GM18499 (cell line): ENCODE measurements at regions not wholly inside any gene's neighbourhood (a gene's known extent, or its start where the extent isn't known, plus 50 kb on each side); places are given as distances from the start of the nearest gene placed in this dataset.

ENCODE experiments used
- ATAC-seq: cut with Tn5 transposase; IDR thresholded peaks from one replicate; pipeline ENCODE4 v1.9.1; 2021; ENCODE audit warnings: moderate number of reproducible peaks; ENCODE audit not compliant: insufficient read depth, unreplicated experiment

- no peak for ATAC-seq
Measured at GRCh38 chr6:150535151-150535804, 64.4 kb upstream of the PLEKHG1 start.

DNA sequence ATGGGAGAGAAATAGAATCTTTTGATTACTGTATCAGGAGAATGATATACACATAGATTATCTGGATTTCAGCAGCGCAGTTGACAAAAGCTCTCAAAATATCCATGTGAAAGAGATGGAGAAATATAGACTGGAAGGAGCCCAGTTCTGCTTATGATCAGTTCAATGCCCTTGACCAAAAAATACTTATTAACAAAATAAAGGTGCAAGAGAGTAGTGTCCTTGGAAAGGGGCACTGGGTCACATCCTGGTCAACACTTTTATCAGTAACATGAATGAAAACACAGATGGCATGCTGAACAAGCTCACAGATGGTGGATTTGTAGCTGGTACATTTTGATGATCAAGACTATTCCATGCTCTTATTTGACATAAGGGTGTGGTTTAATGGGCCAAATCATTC is 63.9 kb upstream of the PLEKHG1 start:
- no peak for ATAC-seq

GRCh38 chr6:150536835-150537234 is 62.9 kb upstream of the PLEKHG1 start:
- ATAC-seq = no peak

GRCh38 chr6:150537491-150537890 is 62.2 kb upstream of the PLEKHG1 start:
- no peak for ATAC-seq

- no peak for ATAC-seq
Measured at GRCh38 chr6:150537893-150538292, 61.8 kb upstream of the PLEKHG1 start.

DNA sequence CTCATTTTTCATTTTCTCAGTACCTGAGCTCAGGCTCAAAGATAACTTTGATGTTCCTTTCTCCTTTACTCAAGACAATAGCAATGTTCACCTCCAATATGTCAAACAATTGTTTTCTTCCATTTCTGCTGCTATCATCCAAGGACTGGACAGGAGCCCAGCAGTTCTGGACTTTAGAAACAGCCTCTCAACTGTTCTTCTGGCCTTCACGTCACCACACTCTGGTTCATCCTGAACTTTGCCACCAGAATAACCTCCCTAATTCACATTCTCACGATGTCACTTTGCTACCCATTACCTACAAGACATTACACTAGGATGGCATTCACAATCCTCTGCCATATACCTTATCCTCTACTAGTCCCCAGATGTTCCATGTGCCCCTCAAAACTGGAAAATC is 60.6 kb upstream of the PLEKHG1 start:
- no peak for ATAC-seq

DNA sequence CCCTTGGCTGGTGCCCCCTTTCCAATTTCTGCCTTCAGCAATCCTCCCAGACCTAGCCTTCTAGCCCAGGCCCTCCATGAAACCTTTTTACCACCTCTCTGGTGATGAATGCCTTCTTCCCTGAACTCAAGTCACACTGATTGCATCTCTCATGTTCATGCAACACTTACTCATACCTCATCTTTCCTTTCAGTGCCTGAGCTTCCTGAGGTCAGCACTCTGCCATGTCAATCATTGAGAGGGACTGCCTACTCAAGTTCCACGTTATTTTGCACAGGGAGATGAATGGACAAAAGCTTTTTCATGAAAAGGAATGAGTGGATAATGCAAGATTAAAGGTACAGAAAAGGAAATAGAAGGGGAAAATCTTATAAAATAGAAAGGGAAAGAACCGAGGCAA is 60.1 kb upstream of the PLEKHG1 start:
- no peak for ATAC-seq

- ATAC-seq = no peak
Measured at GRCh38 chr6:150541576-150541975, 58.1 kb upstream of the PLEKHG1 start.

- ATAC-seq = no peak
Measured at GRCh38 chr6:150543178-150543577, 56.5 kb upstream of the PLEKHG1 start.

DNA sequence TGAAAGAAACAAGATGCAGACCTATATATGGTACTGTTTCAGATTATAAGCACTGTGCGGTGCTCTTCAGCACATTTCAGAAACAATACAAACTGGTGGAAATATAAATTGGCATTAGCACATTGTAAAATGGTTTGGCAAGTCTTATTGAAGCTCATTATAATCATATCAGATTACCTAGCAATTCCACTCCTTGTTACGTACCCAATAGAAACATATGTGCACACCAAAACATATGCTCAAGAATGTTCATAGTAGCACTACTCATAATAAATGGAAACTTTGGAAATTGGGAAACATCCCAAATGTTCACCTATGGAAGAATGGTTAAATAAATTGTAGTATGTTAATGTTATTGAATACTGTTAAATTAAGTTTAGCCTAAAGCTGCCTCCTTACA is 54.9 kb upstream of the PLEKHG1 start:
- ATAC-seq = no peak

DNA sequence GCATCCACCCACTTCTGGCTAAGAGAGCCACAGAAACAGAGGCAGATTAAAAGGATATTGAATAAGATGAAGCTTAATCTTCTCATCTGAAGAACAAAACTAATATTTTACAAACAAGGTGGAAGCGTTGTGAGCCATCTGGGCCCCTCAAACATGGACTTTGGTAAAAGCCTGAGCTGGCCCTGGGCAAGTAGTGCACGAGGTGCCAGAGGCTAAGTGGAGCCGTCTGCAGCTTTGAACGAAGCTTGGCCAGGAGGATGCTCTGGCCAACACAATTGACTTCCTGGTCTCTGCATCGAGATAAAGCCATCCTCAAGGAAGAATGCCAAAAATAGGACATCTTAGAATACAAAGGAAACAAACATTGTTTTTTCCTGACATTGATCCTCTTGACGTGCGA is 53.2 kb upstream of the PLEKHG1 start:
- no peak for ATAC-seq

DNA sequence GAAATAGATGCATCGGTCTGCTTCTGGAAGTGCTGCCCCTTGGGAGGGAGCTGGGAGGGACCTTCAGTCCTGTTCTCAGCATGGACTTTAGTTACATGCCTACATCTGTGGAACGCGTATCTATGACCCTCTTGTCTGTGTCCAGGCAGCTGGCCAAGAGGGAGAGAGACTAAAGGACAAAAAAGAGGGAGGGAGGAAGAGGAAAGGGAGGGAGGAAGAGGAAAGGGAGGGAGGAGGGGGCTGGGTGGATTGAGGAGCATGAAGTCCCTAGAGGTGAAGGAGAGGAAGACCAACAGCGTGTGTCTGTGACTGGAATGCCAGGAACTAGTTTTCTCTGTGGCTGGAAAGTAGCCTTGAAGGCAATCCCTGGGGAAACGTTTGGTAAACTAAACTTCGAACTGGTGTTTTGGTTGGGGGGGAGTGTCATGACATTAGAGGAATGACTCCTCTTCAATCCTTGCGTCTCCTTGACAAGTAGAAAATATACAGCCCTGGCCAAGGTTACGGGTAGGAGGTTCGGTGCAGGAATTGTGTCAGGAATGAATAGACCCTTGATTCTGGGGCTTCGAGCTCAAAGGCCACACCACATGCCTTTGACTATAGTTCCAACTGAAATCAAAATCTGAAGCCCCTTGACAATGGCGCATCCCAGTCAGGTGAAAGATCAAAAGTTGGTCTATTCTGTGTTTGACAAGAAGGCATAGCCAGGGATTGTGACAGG is 52.0 kb upstream of the PLEKHG1 start:
- no peak for ATAC-seq

- no peak for ATAC-seq
Measured at GRCh38 chr6:150548330-150548729, 51.4 kb upstream of the PLEKHG1 start.

GRCh38 chr6:150549007-150549406 is 50.7 kb upstream of the PLEKHG1 start:
- no peak for ATAC-seq

GRCh38 chr6:150549674-150550101 is 50.0 kb upstream of the PLEKHG1 start:
- ATAC-seq = no peak
